ENCODE measurements at regions not wholly inside any gene's neighbourhood (a gene's known extent, or its start where the extent isn't known, plus 50 kb on each side); places are given as distances from the start of the nearest gene placed in this dataset.

DNA sequence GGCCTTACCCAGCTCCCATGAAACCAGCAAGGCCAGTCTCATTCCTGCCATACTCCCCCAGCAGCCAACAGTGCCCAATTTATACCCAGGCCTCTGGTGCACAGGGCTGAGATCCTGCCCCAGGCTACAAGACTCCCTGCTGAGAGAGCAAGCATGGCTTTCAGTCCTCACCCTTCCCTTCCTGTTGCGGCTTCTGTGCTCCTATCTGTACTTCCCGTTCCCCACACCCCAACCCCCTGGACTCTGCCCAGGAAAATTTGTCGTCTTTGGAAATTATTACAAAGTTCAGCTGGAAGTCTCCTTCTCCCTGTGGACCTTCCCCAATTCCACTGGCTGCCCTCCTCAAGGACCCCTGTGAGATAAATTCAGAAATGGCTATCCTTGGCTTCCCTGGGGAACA lies 84.1 kb upstream of the GK2 start:
- Histone ChIP-seq H3K4me1 (ENCODE audit: control insufficient read depth, extremely low read depth, insufficient read depth, low read length) (no peaks in the 10 kb centered on the region), H3K9ac (replicated peaks; ENCODE audit: extremely low read depth, insufficient read depth, low read length) (no peak overlapping the region), H3K79me2 (ENCODE audit: control insufficient read depth, insufficient read depth, low read length) (no peaks in the 10 kb centered on the region), H3K9me1 (replicated peaks; ENCODE audit: control insufficient read depth, extremely low read depth, insufficient read depth, low read length) (no peaks in the 10 kb centered on the region), H3K27me3 (ENCODE audit: control insufficient read depth in 2 of 2, insufficient read depth in 2 of 2, low read length in 2 of 2) (no peaks in the 10 kb centered on the region), H3K4me2 (ENCODE audit: insufficient read depth, low read length) (no peak overlapping the region), H3K4me3 (replicated peaks in 1 of 3; ENCODE audit: insufficient read depth in 1 of 3, low read depth in 1 of 3, low read length in 3 of 3) (no peak overlapping the region), H3K27ac (ENCODE audit: insufficient read depth, low read depth, low read length) (no peak overlapping the region), H3K9me3 (replicated peaks; ENCODE audit: control insufficient read depth, insufficient read depth, low read length) (no peaks in the 10 kb centered on the region), H3K36me3 (ENCODE audit: control insufficient read depth in 2 of 2, extremely low read depth in 1 of 2, insufficient read depth in 2 of 2, low read length in 2 of 2) (no peaks in the 10 kb centered on the region), H2AFZ (ENCODE audit: low read depth, low read length) (no peak overlapping the region), H4K20me1 (replicated peaks; ENCODE audit: control insufficient read depth, extremely low read depth, insufficient read depth, low read length) (no peaks in the 10 kb centered on the region)
- BruUV-seq (replicated peaks), result no TSS peak
- ChIA-PET CTCF (no interaction called here), POLR2A (no interaction called here)
- no peak for FAIRE-seq
- intact Hi-C loops (cut with micrococcal nuclease), result no loop called here
- TF ChIP-seq, protein P1, sequence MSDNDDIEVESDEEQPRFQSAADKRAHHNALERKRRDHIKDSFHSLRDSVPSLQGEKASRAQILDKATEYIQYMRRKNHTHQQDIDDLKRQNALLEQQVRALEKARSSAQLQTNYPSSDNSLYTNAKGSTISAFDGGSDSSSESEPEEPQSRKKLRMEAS (IDR thresholded peaks at IDR 0.05; ENCODE audit: insufficient read depth, insufficient read length), result no peak
- TF ChIP-seq EZH2 (IDR thresholded peaks at IDR 0.05; ENCODE audit: borderline replicate concordance, low read depth, low read length, severe bottlenecking), result no peak
- TF ChIP-seq MYC (IDR thresholded peaks at IDR 0.05; ENCODE audit: low read depth, low read length), result no peak
- TF ChIP-seq JUN (IDR thresholded peaks at IDR 0.05; ENCODE audit: borderline replicate concordance, insufficient read depth, insufficient read length, low read depth), result no peak
- TF ChIP-seq POLR2AphosphoS5 (IDR thresholded peaks at IDR 0.05; ENCODE audit: insufficient read depth, low read depth, low read length), result no peak
- no peak for TF ChIP-seq POLR2A (IDR thresholded peaks at IDR 0.05; ENCODE audit: low read depth, low read length)
- no peak for TF ChIP-seq GATA2 (IDR thresholded peaks at IDR 0.05; ENCODE audit: insufficient read depth, insufficient read length, low read depth, low read length)
- no peak for TF ChIP-seq FOS (IDR thresholded peaks at IDR 0.05; ENCODE audit: borderline replicate concordance, insufficient read depth, low read length)
- TF ChIP-seq, protein P2, sequence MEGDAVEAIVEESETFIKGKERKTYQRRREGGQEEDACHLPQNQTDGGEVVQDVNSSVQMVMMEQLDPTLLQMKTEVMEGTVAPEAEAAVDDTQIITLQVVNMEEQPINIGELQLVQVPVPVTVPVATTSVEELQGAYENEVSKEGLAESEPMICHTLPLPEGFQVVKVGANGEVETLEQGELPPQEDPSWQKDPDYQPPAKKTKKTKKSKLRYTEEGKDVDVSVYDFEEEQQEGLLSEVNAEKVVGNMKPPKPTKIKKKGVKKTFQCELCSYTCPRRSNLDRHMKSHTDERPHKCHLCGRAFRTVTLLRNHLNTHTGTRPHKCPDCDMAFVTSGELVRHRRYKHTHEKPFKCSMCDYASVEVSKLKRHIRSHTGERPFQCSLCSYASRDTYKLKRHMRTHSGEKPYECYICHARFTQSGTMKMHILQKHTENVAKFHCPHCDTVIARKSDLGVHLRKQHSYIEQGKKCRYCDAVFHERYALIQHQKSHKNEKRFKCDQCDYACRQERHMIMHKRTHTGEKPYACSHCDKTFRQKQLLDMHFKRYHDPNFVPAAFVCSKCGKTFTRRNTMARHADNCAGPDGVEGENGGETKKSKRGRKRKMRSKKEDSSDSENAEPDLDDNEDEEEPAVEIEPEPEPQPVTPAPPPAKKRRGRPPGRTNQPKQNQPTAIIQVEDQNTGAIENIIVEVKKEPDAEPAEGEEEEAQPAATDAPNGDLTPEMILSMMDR (IDR thresholded peaks at IDR 0.05; ENCODE audit: extremely low read depth in 1 of 2, insufficient read depth in 1 of 2, low read depth in 1 of 2, low read length in 2 of 2), result no peak
- dilution Hi-C loops (cut with MboI; ENCODE audit: extremely low pct_ligation_motif_present, low sequenced_read_pairs), result no loop called here
- DNase-seq (ENCODE audit: low read depth, low spot score), result no peak
